ENCODE measurements at regions not wholly inside any gene's neighbourhood (a gene's known extent, or its start where the extent isn't known, plus 50 kb on each side); places are given as distances from the start of the nearest gene placed in this dataset.

GRCh38 chr5:2399804-2400203 lies 351.7 kb downstream of the IRX2 start:
- Histone ChIP-seq H3K27me3 (replicated peaks; ENCODE audit: control insufficient read depth, insufficient read depth, low read length) (no peaks in the 10 kb centered on the region), H3K9ac (ENCODE audit: low read length) (no peak overlapping the region), H3K4me1 (ENCODE audit: control insufficient read depth, insufficient read depth, low read length) (no peaks in the 10 kb centered on the region), H3K9me3 (ENCODE audit: control insufficient read depth, low read length) (no peaks in the 10 kb centered on the region), H3K36me3 (ENCODE audit: control insufficient read depth, insufficient read depth, low read length, severe bottlenecking) (no peaks in the 10 kb centered on the region), H3K4me3 (ENCODE audit: low read length) (no peak overlapping the region)
- no peak for DNase-seq (ENCODE audit: low read depth)

GRCh38 chr5:2399096-2399495 lies 352.4 kb downstream of the IRX2 start:
- Histone ChIP-seq H3K27me3 (replicated peaks; ENCODE audit: control insufficient read depth, insufficient read depth, low read length) (no peaks in the 10 kb centered on the region), H3K9me3 (ENCODE audit: control insufficient read depth, low read length) (no peaks in the 10 kb centered on the region), H3K4me1 (ENCODE audit: control insufficient read depth, insufficient read depth, low read length) (no peaks in the 10 kb centered on the region), H3K36me3 (ENCODE audit: control insufficient read depth, insufficient read depth, low read length, severe bottlenecking) (no peaks in the 10 kb centered on the region), H3K4me3 (ENCODE audit: low read length) (no peak overlapping the region), H3K9ac (ENCODE audit: low read length) (no peak overlapping the region)
- no peak for DNase-seq (ENCODE audit: low read depth)

DNA sequence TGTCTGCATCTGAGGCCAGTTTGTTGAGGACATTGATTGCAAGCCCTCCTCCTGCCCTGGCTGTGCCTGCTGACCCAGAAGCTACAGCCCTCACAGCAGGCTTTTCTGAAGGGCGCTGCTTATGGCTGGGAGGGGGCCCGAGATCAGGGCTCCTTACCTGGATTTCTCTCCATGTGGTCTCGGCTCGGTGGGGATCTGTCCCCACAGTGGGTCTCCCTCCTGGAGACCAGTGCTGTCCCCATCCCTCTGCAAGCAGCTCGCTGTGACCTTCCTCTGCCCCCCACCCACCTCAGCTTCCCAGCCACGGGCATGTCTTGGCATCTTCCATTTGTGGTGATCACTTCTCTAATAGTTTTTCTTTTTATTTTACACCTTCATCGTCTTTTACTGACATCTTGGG lies 357.9 kb downstream of the IRX2 start:
- H3K9me3 ChIP-seq (ENCODE audit: control insufficient read depth, low read length) = no peaks in the 10 kb centered on the region
- H3K36me3 ChIP-seq (ENCODE audit: control insufficient read depth, insufficient read depth, low read length, severe bottlenecking) = no peaks in the 10 kb centered on the region
- no peak overlapping the region for H3K9ac ChIP-seq (ENCODE audit: low read length)
- no peaks in the 10 kb centered on the region for H3K27me3 ChIP-seq (replicated peaks; ENCODE audit: control insufficient read depth, insufficient read depth, low read length)
- no peaks in the 10 kb centered on the region for H3K4me1 ChIP-seq (ENCODE audit: control insufficient read depth, insufficient read depth, low read length)
- H3K4me3 ChIP-seq (ENCODE audit: low read length) = no peak overlapping the region
- DNase-seq (ENCODE audit: low read depth) = no peak

DNA sequence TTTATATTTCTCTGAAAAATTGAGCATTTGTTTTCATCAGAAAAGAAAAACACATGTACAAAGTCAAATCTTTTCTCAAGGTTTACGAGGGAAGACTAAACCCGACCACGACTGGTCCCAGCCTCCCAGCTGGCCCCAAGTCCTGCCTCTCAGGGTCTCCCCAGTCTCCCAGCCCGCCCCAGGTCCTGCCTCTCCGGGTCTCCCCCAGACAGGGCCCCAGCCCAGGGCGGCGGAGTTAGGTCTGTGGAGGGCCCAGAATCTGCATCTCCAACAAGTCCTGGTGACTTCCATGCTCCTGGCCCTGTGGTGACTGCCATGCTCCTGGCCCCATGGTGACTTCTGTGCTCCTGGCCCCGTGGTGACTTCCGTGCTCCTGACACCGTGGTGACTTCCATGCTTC lies 359.9 kb downstream of the IRX2 start:
- H3K36me3 ChIP-seq (ENCODE audit: control insufficient read depth, insufficient read depth, low read length, severe bottlenecking) = no peaks in the 10 kb centered on the region
- H3K27me3 ChIP-seq (replicated peaks; ENCODE audit: control insufficient read depth, insufficient read depth, low read length) = peaks cover 6% of the 10 kb centered on the region
- H3K4me3 ChIP-seq (ENCODE audit: low read length) = no peak overlapping the region
- no peak for DNase-seq (ENCODE audit: low read depth)
- H3K9me3 ChIP-seq (ENCODE audit: control insufficient read depth, low read length) = no peaks in the 10 kb centered on the region
- no peaks in the 10 kb centered on the region for H3K4me1 ChIP-seq (ENCODE audit: control insufficient read depth, insufficient read depth, low read length)
- H3K9ac ChIP-seq (ENCODE audit: low read length) = no peak overlapping the region

GRCh38 chr5:2391021-2391420 lies 360.5 kb downstream of the IRX2 start:
- H3K9ac ChIP-seq (ENCODE audit: low read length) = no peak overlapping the region
- no peaks in the 10 kb centered on the region for H3K4me1 ChIP-seq (ENCODE audit: control insufficient read depth, insufficient read depth, low read length)
- no peaks in the 10 kb centered on the region for H3K36me3 ChIP-seq (ENCODE audit: control insufficient read depth, insufficient read depth, low read length, severe bottlenecking)
- H3K4me3 ChIP-seq (ENCODE audit: low read length) = no peak overlapping the region
- no peaks in the 10 kb centered on the region for H3K9me3 ChIP-seq (ENCODE audit: control insufficient read depth, low read length)
- DNase-seq (ENCODE audit: low read depth) = no peak
- H3K27me3 ChIP-seq (replicated peaks; ENCODE audit: control insufficient read depth, insufficient read depth, low read length) = peaks cover 9% of the 10 kb centered on the region

DNA sequence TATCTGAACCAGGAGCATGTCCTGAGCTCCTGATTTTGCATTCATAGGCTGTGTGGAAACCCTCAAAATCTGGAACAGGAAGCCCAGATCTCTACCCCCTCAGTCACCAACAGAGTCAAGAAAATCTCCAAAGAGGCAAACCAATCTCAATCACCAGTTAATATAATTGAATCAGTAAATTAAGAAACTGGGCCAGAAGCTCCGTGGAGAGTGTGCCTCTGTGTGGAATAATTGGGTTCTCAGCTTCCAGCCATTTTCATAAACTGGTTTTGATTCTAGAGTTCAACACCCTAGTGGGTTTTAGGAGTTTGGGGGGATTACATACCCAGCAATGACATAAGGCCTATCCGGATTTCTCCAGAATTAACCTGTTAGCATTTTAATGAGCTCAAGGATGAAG lies 362.9 kb downstream of the IRX2 start:
- no peak for DNase-seq (ENCODE audit: low read depth)
- no peaks in the 10 kb centered on the region for H3K9me3 ChIP-seq (ENCODE audit: control insufficient read depth, low read length)
- H3K4me3 ChIP-seq (ENCODE audit: low read length) = no peak overlapping the region
- H3K27me3 ChIP-seq (replicated peaks; ENCODE audit: control insufficient read depth, insufficient read depth, low read length) = peaks cover 14% of the 10 kb centered on the region
- H3K36me3 ChIP-seq (ENCODE audit: control insufficient read depth, insufficient read depth, low read length, severe bottlenecking) = no peaks in the 10 kb centered on the region
- no peak overlapping the region for H3K9ac ChIP-seq (ENCODE audit: low read length)
- no peaks in the 10 kb centered on the region for H3K4me1 ChIP-seq (ENCODE audit: control insufficient read depth, insufficient read depth, low read length)

DNA sequence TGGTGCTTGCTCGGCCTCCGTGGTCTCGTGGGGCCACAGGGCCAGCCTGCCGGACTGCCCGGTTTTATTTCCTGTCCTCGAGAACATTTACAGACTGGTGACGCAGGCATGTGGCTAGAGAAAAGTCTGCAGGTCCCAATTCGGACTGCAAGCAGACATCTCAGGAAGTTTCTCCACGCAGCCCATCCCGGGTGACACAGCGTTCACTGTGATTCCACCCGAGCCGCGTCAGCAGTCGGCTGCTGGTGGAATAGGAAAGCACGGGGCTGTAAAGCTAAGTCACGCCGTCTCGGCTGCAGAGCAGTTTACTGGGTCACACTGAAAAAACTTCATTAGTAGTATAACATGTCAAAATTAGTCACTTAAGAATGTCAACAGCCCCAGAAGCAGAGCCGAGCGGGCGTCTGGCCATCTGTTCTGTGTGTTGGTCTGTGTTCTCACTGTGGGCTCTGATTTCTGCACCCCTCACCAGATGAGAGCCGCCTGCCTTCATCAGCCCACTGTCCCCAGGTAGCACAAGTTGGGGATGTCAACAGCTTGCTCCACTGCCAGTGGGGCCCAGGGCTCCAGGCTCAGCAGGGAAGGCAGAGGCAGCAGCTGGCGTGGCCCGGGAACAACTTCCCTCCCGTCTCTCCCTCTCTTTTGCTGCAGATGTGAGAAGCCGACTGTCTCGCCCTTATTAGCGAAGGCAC lies 363.7 kb downstream of the IRX2 start:
- H3K9me3 ChIP-seq (ENCODE audit: control insufficient read depth, low read length) = no peaks in the 10 kb centered on the region
- no peaks in the 10 kb centered on the region for H3K4me1 ChIP-seq (ENCODE audit: control insufficient read depth, insufficient read depth, low read length)
- H3K36me3 ChIP-seq (ENCODE audit: control insufficient read depth, insufficient read depth, low read length, severe bottlenecking) = no peaks in the 10 kb centered on the region
- H3K27me3 ChIP-seq (replicated peaks; ENCODE audit: control insufficient read depth, insufficient read depth, low read length) = peaks cover 14% of the 10 kb centered on the region
- H3K4me3 ChIP-seq (ENCODE audit: low read length) = no peak overlapping the region
- no peak overlapping the region for H3K9ac ChIP-seq (ENCODE audit: low read length)
- DNase-seq (ENCODE audit: low read depth) = no peak

DNA sequence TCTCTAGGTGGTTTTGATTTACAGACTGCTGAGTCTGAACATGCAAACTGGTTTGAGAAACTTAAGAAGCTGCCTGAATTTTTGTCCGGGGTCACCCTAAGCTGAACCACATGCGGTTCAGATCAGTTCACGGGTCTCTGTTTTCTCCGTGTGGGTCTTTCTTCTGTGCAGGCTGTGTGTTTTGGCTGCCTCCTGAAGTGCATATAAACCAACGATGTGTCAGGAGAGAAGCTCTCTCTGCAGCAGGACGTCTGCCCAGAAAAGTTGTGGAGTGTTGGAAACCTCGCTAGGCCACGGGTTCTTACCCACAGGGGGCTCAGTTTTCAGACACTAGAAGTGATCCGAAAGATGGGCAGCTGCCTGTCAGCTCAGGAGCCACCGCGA lies 364.2 kb downstream of the IRX2 start:
- no peaks in the 10 kb centered on the region for H3K36me3 ChIP-seq (ENCODE audit: control insufficient read depth, insufficient read depth, low read length, severe bottlenecking)
- H3K4me1 ChIP-seq (ENCODE audit: control insufficient read depth, insufficient read depth, low read length) = no peaks in the 10 kb centered on the region
- no peaks in the 10 kb centered on the region for H3K9me3 ChIP-seq (ENCODE audit: control insufficient read depth, low read length)
- no peak overlapping the region for H3K4me3 ChIP-seq (ENCODE audit: low read length)
- H3K9ac ChIP-seq (ENCODE audit: low read length) = no peak overlapping the region
- peaks cover 14% of the 10 kb centered on the region for H3K27me3 ChIP-seq (replicated peaks; ENCODE audit: control insufficient read depth, insufficient read depth, low read length)
- no peak for DNase-seq (ENCODE audit: low read depth)

DNA sequence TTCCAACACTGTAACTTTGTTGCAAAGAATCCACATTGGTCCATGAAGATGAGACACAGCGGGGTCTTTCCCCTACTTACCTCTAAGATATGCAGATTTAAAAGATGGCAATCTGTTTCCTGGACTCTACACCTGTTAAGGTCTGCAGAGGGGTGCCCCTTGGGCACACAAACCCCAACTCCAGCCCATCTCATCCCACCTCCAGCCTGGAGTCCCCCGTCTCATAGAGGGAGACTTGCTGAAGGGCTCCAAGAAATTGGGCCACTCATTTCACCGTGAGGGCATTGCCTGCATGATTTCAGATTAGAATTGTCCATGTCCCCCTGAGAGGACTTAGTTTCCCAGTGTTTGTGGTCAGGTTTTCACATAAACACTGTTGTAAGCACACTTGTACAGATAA lies 365.7 kb downstream of the IRX2 start:
- DNase-seq (ENCODE audit: low read depth) = no peak
- Histone ChIP-seq H3K36me3 (ENCODE audit: control insufficient read depth, insufficient read depth, low read length, severe bottlenecking) (no peaks in the 10 kb centered on the region), H3K9ac (ENCODE audit: low read length) (no peak overlapping the region), H3K4me1 (ENCODE audit: control insufficient read depth, insufficient read depth, low read length) (no peaks in the 10 kb centered on the region), H3K4me3 (ENCODE audit: low read length) (no peak overlapping the region), H3K27me3 (replicated peaks; ENCODE audit: control insufficient read depth, insufficient read depth, low read length) (peaks cover 14% of the 10 kb centered on the region), H3K9me3 (ENCODE audit: control insufficient read depth, low read length) (no peaks in the 10 kb centered on the region)

DNA sequence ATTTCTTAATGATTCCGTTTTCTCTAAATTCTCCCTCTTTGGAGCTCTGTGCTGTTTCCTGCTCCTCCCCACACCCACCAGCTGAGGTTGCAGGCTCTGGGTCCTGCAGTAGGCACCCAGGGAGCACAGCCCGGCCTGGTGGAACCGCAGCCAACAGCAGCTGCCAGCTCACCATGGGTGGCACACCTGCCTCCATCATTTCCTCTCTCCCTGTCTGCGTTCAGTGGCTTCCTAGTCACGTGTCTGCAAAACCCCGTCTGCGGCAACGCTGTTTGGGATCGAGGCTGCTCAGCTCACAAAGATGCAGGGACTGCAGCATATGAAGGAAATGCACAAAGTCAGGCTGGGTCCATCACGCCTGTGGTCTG lies 367.8 kb downstream of the IRX2 start:
- Histone ChIP-seq H3K27me3 (replicated peaks; ENCODE audit: control insufficient read depth, insufficient read depth, low read length) (peaks cover 14% of the 10 kb centered on the region), H3K36me3 (ENCODE audit: control insufficient read depth, insufficient read depth, low read length, severe bottlenecking) (no peaks in the 10 kb centered on the region), H3K4me1 (ENCODE audit: control insufficient read depth, insufficient read depth, low read length) (no peaks in the 10 kb centered on the region), H3K4me3 (ENCODE audit: low read length) (no peak overlapping the region), H3K9ac (ENCODE audit: low read length) (no peak overlapping the region), H3K9me3 (ENCODE audit: control insufficient read depth, low read length) (no peaks in the 10 kb centered on the region)
- no peak for DNase-seq (ENCODE audit: low read depth)

DNA sequence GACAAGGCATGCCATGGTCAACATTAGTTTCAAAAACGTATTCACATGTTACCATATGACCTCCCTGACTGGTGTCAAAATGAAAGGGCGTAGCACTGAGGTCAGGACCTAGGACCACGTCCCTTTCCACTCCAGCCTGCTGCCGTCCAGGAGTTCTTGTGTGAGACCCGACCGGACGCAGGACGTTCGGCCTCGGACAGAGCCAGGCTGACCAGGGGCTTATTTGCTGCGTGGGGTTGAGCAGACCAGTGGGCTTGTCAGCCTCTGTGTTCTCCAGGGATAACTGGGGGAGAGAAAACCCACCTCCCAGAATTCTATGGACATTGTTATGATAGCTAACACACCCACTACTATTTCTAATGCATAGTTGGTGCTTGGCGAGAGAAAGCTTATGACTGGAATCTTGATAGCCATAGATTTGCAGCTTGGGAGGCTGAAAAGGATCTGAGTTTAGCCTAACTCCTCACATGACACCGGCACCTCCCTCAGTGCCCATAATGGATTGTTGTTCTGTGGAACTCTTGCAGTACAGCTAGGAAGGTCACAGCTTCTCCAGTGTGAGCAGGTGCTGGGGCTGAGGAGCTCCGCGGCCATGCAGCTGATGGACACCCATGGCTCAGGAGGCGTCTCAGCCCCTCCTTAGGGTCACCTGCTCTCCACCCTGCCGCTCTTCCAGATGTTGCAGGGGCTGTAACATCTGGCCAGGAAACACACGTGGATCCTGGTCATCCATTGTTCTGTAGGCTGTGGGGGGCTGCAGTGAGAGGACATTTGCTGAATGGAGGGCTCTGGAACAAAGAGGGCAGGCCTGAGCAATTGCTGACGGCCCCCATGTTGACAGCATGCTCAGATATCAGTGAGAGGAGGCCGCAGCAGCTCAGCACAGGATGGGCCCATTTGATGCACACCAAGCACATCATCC lies 368.4 kb downstream of the IRX2 start:
- Histone ChIP-seq H3K36me3 (ENCODE audit: control insufficient read depth, insufficient read depth, low read length, severe bottlenecking) (no peaks in the 10 kb centered on the region), H3K9ac (ENCODE audit: low read length) (no peak overlapping the region), H3K4me1 (ENCODE audit: control insufficient read depth, insufficient read depth, low read length) (no peaks in the 10 kb centered on the region), H3K9me3 (ENCODE audit: control insufficient read depth, low read length) (no peaks in the 10 kb centered on the region), H3K27me3 (replicated peaks; ENCODE audit: control insufficient read depth, insufficient read depth, low read length) (peaks cover 14% of the 10 kb centered on the region), H3K4me3 (ENCODE audit: low read length) (no peak overlapping the region)
- no peak for DNase-seq (ENCODE audit: low read depth)

All from adipocyte (in vitro differentiated cells).